ENCODE measurements at regions not wholly inside any gene's neighbourhood (a gene's known extent, or its start where the extent isn't known, plus 50 kb on each side); places are given as distances from the start of the nearest gene placed in this dataset.

- TF ChIP-seq CTCF (IDR thresholded peaks at IDR 0.05) (no peak), EP300 (IDR thresholded peaks at IDR 0.05; ENCODE audit: borderline replicate concordance in 1 of 2, low read depth in 1 of 2, low read length in 1 of 2) (no peak), CHD2 (IDR thresholded peaks at IDR 0.05; ENCODE audit: low read length, partially characterized antibody) (no peak), RFX5 (IDR thresholded peaks at IDR 0.05; ENCODE audit: low read length) (no peak), TAF1 (IDR thresholded peaks at IDR 0.05; ENCODE audit: borderline replicate concordance, low read depth, low read length) (no peak), YY1 (IDR thresholded peaks at IDR 0.05; ENCODE audit: low read depth) (no peak), EZH2phosphoT487 (IDR thresholded peaks at IDR 0.05; ENCODE audit: borderline replicate concordance, low read depth) (no peak), GABPA (IDR thresholded peaks at IDR 0.05; ENCODE audit: low read depth) (no peak), REST (IDR thresholded peaks at IDR 0.05; ENCODE audit: low read depth, low read length) (no peak)
Measured at GRCh38 chr7:85883-86515, 106.4 kb upstream of the FAM20C start.
